22Rv1 (cell line): ENCODE measurements at regions not wholly inside any gene's neighbourhood (a gene's known extent, or its start where the extent isn't known, plus 50 kb on each side); places are given as distances from the start of the nearest gene placed in this dataset.

ENCODE experiments used
- ZFX ChIP-seq: fragments of 450-650 bp; IDR thresholded peaks from 2 replicates; pipeline ENCODE4 v1.6.1; 2017; ENCODE audit warnings: antibody characterized with exemption, borderline replicate concordance
- TF ChIP-seq, protein P1 (sequence below): fragments of 450-650 bp; IDR thresholded peaks from 2 replicates; pipeline ENCODE4 v1.5.1; 2017; ENCODE audit warnings: mild to moderate bottlenecking

DNA sequence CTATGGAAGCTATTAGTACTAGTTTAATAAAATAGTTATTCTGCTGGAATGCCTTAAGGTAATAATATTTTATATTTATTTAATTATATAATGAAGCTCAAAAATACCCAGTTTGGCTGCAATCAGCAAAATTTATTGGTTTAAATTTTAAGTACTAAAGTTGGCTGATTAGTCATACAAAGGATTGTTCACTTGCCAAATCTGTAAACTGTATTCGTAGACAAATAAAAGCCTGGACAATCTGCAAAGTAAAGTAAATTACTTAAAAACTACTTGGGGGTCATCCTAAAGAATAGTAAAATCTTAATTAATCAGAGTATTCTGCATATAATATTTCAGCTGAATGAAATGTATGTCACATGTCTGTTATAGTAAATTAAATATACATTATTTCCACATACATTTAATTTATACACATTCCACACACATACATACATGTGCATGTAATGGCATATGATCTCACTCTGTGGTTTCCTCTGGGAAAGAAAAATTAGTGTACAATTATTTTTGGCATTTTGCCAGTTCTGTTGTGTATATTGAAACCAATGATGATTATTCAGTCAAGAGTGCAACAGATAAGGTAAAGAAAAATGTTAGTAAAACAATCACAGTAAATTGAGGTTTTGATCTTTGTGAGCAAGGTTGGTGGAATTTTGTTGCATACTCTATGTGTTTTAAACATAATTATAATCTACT is 455.9 kb downstream of the CDH9 start:
- TF ChIP-seq, protein P1, sequence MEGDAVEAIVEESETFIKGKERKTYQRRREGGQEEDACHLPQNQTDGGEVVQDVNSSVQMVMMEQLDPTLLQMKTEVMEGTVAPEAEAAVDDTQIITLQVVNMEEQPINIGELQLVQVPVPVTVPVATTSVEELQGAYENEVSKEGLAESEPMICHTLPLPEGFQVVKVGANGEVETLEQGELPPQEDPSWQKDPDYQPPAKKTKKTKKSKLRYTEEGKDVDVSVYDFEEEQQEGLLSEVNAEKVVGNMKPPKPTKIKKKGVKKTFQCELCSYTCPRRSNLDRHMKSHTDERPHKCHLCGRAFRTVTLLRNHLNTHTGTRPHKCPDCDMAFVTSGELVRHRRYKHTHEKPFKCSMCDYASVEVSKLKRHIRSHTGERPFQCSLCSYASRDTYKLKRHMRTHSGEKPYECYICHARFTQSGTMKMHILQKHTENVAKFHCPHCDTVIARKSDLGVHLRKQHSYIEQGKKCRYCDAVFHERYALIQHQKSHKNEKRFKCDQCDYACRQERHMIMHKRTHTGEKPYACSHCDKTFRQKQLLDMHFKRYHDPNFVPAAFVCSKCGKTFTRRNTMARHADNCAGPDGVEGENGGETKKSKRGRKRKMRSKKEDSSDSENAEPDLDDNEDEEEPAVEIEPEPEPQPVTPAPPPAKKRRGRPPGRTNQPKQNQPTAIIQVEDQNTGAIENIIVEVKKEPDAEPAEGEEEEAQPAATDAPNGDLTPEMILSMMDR: no peak
- no peak for TF ChIP-seq ZFX
